GM19438 (cell line): ENCODE measurements at regions not wholly inside any gene's neighbourhood (a gene's known extent, or its start where the extent isn't known, plus 50 kb on each side); places are given as distances from the start of the nearest gene placed in this dataset.
"Not testable (repeated sequence)": the region's sequence is repeated elsewhere in the genome, so short reads cannot be mapped to it uniquely, and the experiment has no call there.

Experiments used
- ATAC-seq: cut with Tn5 transposase; IDR thresholded peaks from one replicate; pipeline ENCODE4 v1.9.1; 2021; ENCODE audit warnings: low read depth; ENCODE audit not compliant: unreplicated experiment

- ATAC-seq, result no peak
These were observed 127.2 kb downstream of the UTP18 start for GRCh38 chr17:51387582-51387981.

DNA sequence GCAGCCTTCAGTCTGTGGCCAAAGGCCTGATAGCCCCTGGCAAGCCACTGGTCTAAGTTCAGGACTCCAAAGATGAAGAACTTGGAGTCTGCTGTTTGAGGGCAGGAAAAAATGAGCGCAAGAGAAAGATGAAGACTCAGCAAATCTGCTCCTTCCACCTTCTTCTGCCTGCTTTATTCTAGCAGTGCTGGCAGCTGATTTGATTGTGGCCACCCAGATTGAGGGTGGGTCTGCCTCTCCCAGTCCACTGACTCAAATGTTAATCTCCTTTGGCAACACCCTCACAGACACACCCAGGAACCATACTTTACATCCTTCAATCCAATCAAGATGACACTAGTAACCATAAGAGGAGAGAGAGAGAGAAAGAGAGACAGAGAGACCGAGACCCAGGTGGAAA, 127.6 kb downstream of the UTP18 start:
- ATAC-seq, result no peak

DNA sequence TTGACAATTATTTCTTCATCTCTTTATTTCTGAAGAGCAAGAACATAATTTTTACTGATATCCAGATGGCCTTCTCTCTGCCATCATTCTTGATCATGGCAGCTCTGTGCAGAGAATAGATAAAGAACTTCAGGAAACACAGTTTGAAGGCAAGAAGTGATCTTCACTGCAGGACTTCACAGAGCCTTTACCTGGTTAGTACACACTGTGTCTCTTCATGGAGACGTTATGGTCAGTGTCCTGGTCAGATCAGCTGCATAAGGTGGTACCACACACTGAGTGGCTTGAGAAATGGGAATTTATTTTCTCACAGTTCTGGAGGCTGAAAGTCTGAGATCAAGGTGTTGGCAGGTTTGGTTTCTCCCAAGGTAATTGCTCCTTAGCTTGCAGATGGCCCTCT, 129.5 kb downstream of the UTP18 start:
- ATAC-seq, result no peak

DNA sequence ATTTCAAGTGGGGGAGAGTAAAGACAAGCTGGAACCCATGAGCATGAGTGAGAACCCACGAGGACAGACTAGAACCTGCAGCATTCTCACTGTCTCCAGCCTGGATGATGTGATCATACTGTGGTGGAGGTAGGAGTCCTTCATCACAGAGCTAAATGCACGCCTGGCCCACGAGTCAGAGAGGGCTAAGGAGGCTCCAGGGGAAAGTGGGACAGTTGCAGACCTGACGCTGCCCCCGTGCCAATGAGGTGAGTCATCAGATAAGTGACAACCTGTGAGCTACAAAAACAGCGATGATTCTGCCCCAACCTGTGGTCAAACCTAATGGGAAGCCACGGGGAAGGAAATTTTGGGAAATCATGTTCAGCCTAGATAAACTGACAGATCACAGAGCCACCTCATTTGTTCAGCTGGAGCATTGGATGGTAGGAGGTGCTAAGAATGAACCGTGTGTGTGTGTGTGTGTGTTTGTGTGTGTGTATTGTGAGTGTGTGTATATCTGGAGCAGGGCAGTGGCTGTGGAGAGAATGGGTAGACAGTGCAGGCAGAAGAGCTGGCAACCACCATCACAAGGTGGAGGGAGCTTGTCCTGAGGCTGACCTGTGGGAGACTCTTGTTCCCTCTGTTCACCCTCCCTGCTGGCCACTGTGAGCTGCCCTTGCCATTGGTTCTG, 131.8 kb downstream of the UTP18 start:
- no peak for ATAC-seq

- ATAC-seq, result no peak
These were observed 135.3 kb downstream of the UTP18 start for GRCh38 chr17:51395621-51396020.

GRCh38 chr17:51397361-51398127, 137.2 kb downstream of the UTP18 start:
- ATAC-seq, result no peak

DNA sequence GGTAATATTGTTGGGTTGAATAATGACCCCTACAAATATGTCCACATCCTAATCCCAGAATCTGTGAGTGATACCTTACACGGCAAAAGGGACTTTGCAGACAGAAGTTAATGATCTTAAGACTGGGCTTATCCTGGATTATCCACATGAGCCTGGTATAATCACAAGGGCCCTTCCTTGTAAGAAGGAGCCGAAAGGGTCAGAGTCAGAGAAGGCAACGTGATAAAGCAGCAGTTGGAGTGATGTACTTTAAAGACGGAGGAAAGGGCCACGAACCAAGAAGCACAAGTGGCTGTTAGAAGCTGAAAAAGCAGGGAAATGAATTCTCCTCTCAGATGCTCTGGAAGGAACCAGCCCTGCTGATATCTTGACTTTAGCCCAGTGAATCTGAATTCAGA, 137.8 kb downstream of the UTP18 start:
- ATAC-seq, result no peak

- no peak for ATAC-seq
These were observed 138.3 kb downstream of the UTP18 start for GRCh38 chr17:51398687-51399086.

DNA sequence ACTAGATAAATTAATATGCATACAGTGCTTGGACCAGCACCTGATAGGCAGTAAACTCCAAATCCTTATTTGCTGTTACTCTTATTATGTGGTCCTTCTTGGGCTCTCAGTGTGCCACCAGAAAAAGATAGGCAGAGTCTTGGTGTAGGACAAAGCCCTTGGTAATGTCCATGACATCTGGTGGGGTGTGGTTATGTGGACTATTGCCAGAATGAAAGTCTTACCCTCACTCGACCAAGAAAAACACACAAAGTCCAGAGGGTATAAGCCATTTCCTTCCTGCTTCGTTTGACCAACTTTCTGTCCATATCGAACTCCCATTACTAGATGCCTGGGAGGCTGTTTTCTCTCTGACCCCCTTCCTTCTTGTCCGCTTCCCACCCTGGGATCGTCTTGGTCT, 140.9 kb downstream of the UTP18 start:
- ATAC-seq, result no peak

GRCh38 chr17:51402899-51403298, 142.6 kb downstream of the UTP18 start:
- ATAC-seq, result no peak

- no peak for ATAC-seq
These were observed 147.2 kb downstream of the UTP18 start for GRCh38 chr17:51407576-51407975.

DNA sequence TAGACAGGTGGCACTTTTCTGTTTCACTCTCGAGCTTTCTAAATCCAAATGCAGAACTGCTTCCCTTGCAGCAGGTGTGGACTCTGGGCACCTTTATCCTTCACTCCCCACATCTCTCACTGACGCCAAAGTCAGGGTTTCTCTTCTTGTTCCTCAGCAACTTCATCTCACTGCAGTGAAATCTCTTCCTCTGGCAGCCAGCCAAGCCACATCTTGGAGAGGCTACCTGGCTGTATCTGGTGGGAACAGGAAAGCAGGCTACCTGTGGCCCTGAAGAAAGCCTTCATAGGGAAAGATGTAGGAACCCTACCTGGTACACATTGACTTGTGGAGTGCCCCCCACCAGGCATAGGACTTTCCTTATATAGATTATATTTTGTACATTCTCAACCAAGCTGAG, 159.1 kb downstream of the UTP18 start:
- no peak for ATAC-seq

DNA sequence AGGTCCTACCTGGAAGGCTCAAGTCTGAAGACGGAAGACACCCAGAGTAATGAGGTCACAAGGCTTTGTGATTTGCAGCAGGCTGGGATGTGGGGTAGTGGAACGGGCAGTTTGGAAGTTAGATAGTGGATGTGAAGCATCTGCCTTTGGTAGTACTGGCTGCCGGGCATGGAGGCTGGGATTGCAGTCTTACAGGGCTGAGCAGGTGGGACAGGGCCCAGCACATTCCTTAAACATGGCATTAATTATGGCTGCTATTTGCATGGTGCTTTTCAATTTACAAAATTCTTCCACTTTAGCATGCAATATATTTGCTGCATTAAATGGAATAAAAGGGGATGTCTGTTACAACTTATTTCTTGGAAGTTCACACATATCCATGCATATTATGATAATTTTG, 161.2 kb downstream of the UTP18 start:
- no peak for ATAC-seq

DNA sequence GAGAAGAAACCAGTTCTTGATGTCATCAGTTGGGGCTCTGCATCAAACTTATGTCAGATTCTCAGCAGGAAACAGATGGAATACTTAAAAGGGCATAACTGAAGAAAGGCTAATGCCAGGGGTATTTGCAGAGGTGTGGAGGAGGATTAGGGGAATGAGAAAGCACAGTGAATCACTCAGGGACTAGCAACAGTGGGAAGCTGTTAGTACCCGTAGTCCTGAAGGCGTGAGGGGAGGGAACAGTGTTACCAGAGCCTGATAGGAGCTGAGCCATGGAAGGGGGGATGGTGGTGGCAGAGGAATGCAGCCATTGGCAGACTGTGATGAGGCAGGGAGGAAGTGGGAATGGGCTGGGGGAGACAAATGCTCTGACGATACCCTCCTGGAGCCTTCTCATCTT, 162.3 kb downstream of the UTP18 start:
- ATAC-seq, result no peak

GRCh38 chr17:51423421-51424160, 163.2 kb downstream of the UTP18 start:
- ATAC-seq, result no peak

GRCh38 chr17:51425773-51426172, 165.4 kb downstream of the UTP18 start:
- no peak for ATAC-seq

- ATAC-seq, result peak; percentile 39
These were observed 167.0 kb downstream of the UTP18 start for GRCh38 chr17:51427323-51427811.

- ATAC-seq, result peak; percentile 77
These were observed 167.5 kb downstream of the UTP18 start for GRCh38 chr17:51427856-51428255.

- ATAC-seq, result no peak
These were observed 168.5 kb downstream of the UTP18 start for GRCh38 chr17:51428668-51429495.

DNA sequence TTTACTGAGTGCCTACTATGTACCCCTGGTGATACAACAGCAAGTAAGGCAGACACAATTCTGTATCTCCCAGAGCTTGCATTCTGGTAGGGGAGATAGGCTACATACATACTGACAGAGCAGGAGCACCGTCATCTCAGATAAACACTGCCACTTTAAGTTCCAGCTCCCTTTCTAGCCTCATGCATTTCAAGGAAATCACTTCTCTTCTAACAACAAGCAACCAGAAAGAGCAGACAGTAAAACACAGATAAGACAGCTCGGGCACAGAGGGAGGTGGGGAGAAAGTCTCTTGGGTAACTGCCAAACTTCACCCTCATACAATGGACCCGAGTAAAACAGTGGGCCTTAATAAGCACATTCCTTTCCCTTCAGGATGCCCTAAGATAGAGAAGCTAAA, 169.6 kb downstream of the UTP18 start:
- ATAC-seq, result not testable (repeated sequence)

GRCh38 chr17:51430591-51430990, 170.2 kb downstream of the UTP18 start:
- ATAC-seq, result no peak
